HepG2 (cell line): ENCODE measurements at regions not wholly inside any gene's neighbourhood (a gene's known extent, or its start where the extent isn't known, plus 50 kb on each side); places are given as distances from the start of the nearest gene placed in this dataset.

Experiments
- ATAC-seq: fragments of 200-7000 bp; cut with Tn5 transposase; 3 replicates; pipeline ENCODE4 v1.9.1; 2020; ENCODE audit warnings: mild to moderate bottlenecking, moderate library complexity
- BruUV-seq: library from RNA; stranded (reverse); fragments of 400-500 nt; replicated peaks from 2 replicates; lab custom pipeline; 2021; lab: Mats Ljungman, UMichigan
- CTCF ChIA-PET: fragments of 300-600 bp; formaldehyde crosslinking; extraction: SDS; loops from one replicate; lab custom pipeline; 2021; ENCODE audit warnings: low total read pairs, inconsistent platforms, low intra/inter-chr PET ratio; lab: Yijun Ruan, JAX
- POLR2A ChIA-PET: fragments of 350-600 bp; sonication (Branson Sonifier 250); formaldehyde crosslinking; loops from one replicate; lab custom pipeline; 2020; ENCODE audit warnings: antibody characterized with exemption, inconsistent platforms; lab: Yijun Ruan, JAX
- DNase-seq: peaks from one replicate; pipeline ENCODE4 v3.0.0-alpha.2; 2015; ENCODE audit warnings: low spot score
- FAIRE-seq: peaks from 3 replicates; lab custom pipeline; 2011; peaks lifted over from hg19 to GRCh38; lab: Jason Lieb, UNC
- H2AFZ ChIP-seq: one replicate; pipeline ENCODE4 v1.6.1; 2011; ENCODE audit warnings: low read length, inconsistent platforms
- H3K27ac ChIP-seq: fragments of 300-600 bp; 3 replicates; pipeline ENCODE4 v1.8.0; 2011; ENCODE audit warnings: mixed run types, mild to moderate bottlenecking, mixed read lengths, low read length, inconsistent platforms; ENCODE audit not compliant: insufficient read depth; ENCODE audit errors: extremely low read length
- H3K27me3 ChIP-seq, 2 experiments: fragments of 200-600 bp in 1 of 2; 2 replicates in 1 of 2; 3 replicates in 1 of 2; pipeline versions ENCODE4 v1.6.0 to v1.8.0; 2011; ENCODE audit warnings: low read length in 2 of 2, mild to moderate bottlenecking in 2 of 2, moderate library complexity in 2 of 2, inconsistent platforms in 1 of 2; ENCODE audit not compliant: insufficient read depth in 2 of 2, control insufficient read depth in 1 of 2
- H3K36me3 ChIP-seq, 2 experiments: fragments of 200-600 bp in 1 of 2; replicated peaks in 1 of 2; 2 replicates in 1 of 2; 3 replicates in 1 of 2; pipeline versions ENCODE4 v1.5.1 to v1.8.0; 2011; ENCODE audit warnings: low read length in 2 of 2, inconsistent platforms in 1 of 2; ENCODE audit not compliant: insufficient read depth in 2 of 2, control insufficient read depth in 1 of 2
- H3K4me1 ChIP-seq: 2 replicates; pipeline ENCODE4 v1.5.1; 2012; ENCODE audit warnings: low read length, inconsistent platforms; ENCODE audit not compliant: insufficient read depth
- H3K4me2 ChIP-seq: 2 replicates; pipeline ENCODE4 v1.6.0; 2011; ENCODE audit warnings: low read depth, low read length, inconsistent platforms
- H3K4me3 ChIP-seq, 3 experiments: fragments of 200-600 bp in 1 of 3; sonication (generic), shearing (Covaris generic) in 1 of 3; replicated peaks in 1 of 3; 2 replicates each; pipeline ENCODE4 v1.5.1; 2011 to 2016; ENCODE audit warnings: low read length in 3 of 3, inconsistent platforms in 2 of 3, low read depth in 2 of 3, mild to moderate bottlenecking in 2 of 3, control low read depth in 1 of 3, mixed read lengths in 1 of 3; ENCODE audit not compliant: insufficient read depth in 1 of 3
- H3K79me2 ChIP-seq: one replicate; pipeline ENCODE4 v1.6.1; 2011; ENCODE audit warnings: low read length, inconsistent platforms; ENCODE audit not compliant: insufficient read depth
- H3K9ac ChIP-seq: 2 replicates; pipeline ENCODE4 v1.6.0; 2011; ENCODE audit warnings: mild to moderate bottlenecking, low read depth, low read length, inconsistent platforms; ENCODE audit not compliant: insufficient read depth
- H3K9me3 ChIP-seq: 2 replicates; pipeline ENCODE4 v1.5.1; 2012; ENCODE audit warnings: mild to moderate bottlenecking, low read length
- H4K20me1 ChIP-seq: 2 replicates; pipeline ENCODE4 v1.6.0; 2011; ENCODE audit warnings: inconsistent platforms, mild to moderate bottlenecking, low read length, moderate library complexity; ENCODE audit not compliant: insufficient read depth
- ATF4 ChIP-seq, 2 experiments: fragments of 450-650 bp in 1 of 2; sonication (generic) in 1 of 2; formaldehyde crosslinking; IDR thresholded peaks; 2 replicates each; pipeline versions ENCODE4 v1.5.0 to v1.8.0; 2020 to 2022; ENCODE audit warnings: mild to moderate bottlenecking in 1 of 2, missing genetic modification reagents in 1 of 2
- BRD4 ChIP-seq: sonication (generic); formaldehyde crosslinking; IDR thresholded peaks from 2 replicates; pipeline ENCODE4 v1.4.0; 2020; ENCODE audit warnings: missing genetic modification reagents
- CCDC6 ChIP-seq: sonication (generic); formaldehyde crosslinking; IDR thresholded peaks from 2 replicates; pipeline ENCODE4 v1.8.1; 2022; ENCODE audit warnings: mild to moderate bottlenecking, missing genetic modification reagents, moderate library complexity
- E2F1 ChIP-seq: sonication (generic); formaldehyde crosslinking; IDR thresholded peaks from 2 replicates; pipeline ENCODE4 v1.5.0; 2020; ENCODE audit warnings: missing genetic modification reagents
- FOSL2 ChIP-seq: sonication (generic); formaldehyde crosslinking; IDR thresholded peaks from 2 replicates; pipeline ENCODE4 v1.4.0; 2020; ENCODE audit warnings: missing genetic modification reagents
- FOXA3 ChIP-seq: IDR thresholded peaks from 2 replicates; pipeline ENCODE4 v1.6.1; 2016; ENCODE audit warnings: missing genetic modification reagents, missing compliant biosample characterization
- HNRNPUL1 ChIP-seq: fragments of 200-400 bp; formaldehyde crosslinking; IDR thresholded peaks from 2 replicates; pipeline ENCODE4 v1.6.1; 2017; ENCODE audit warnings: low read depth, mild to moderate bottlenecking, low read length, moderate library complexity
- KLF12 ChIP-seq: sonication (generic); formaldehyde crosslinking; IDR thresholded peaks from 2 replicates; pipeline ENCODE4 v1.4.0; 2020; ENCODE audit warnings: missing genetic modification reagents, borderline replicate concordance
- MLX ChIP-seq: IDR thresholded peaks from 2 replicates; pipeline ENCODE4 v1.6.1; 2016
- NFATC3 ChIP-seq: sonication (generic); formaldehyde crosslinking; IDR thresholded peaks from 2 replicates; pipeline ENCODE4 v1.5.1; 2020; ENCODE audit warnings: mild to moderate bottlenecking, missing genetic modification reagents
- ZFP36L2 ChIP-seq: sonication (generic); formaldehyde crosslinking; IDR thresholded peaks from 2 replicates; pipeline ENCODE4 v1.4.0; 2020; ENCODE audit warnings: missing genetic modification reagents
- ZNF138 ChIP-seq: sonication (generic); formaldehyde crosslinking; IDR thresholded peaks from 2 replicates; pipeline ENCODE4 v1.5.0; 2020; ENCODE audit warnings: mild to moderate bottlenecking, low read depth, missing genetic modification reagents
- ZNF207 ChIP-seq: fragments of 450-650 bp; IDR thresholded peaks from 2 replicates; pipeline ENCODE4 v1.6.1; 2016; ENCODE audit warnings: antibody characterized with exemption, borderline replicate concordance
- ZNF263 ChIP-seq: sonication (generic); formaldehyde crosslinking; IDR thresholded peaks from 2 replicates; pipeline ENCODE4 v1.4.0; 2020; ENCODE audit warnings: missing genetic modification reagents
- ZNF280B ChIP-seq: sonication (generic); formaldehyde crosslinking; IDR thresholded peaks from 2 replicates; pipeline ENCODE4 v1.5.0; 2020; ENCODE audit warnings: missing genetic modification reagents, mild to moderate bottlenecking, borderline replicate concordance
- ZNF501 ChIP-seq: sonication (generic); formaldehyde crosslinking; IDR thresholded peaks from 2 replicates; pipeline ENCODE4 v1.5.1; 2020; ENCODE audit warnings: mild to moderate bottlenecking, moderate library complexity, missing genetic modification reagents
- ZNF564 ChIP-seq: sonication (generic); formaldehyde crosslinking; IDR thresholded peaks from 2 replicates; pipeline ENCODE4 v1.8.1; 2023; ENCODE audit warnings: mild to moderate bottlenecking, missing genetic modification reagents
- ZNF841 ChIP-seq: sonication (generic); formaldehyde crosslinking; IDR thresholded peaks from 2 replicates; pipeline ENCODE4 v1.8.1; 2023; ENCODE audit warnings: missing genetic modification reagents, borderline replicate concordance
- WGBS: methylation state at CpG from one replicate; pipeline ENCODE4 v1.1.6; 2017; ENCODE audit warnings: low lambda C conversion rate; 5-methylcytosine and 5-hydroxymethylcytosine counted together
- in situ Hi-C: cut with HindIII; loops from 2 replicates; pipeline ENCODE4 v1.10.0; 2017; ENCODE audit warnings: low pct_unique_long_range_greater_than_20kb; ENCODE audit not compliant: extremely low pct_ligation_motif_present
- intact Hi-C: fragments of 100-400 bp; cut with micrococcal nuclease; formaldehyde crosslinking; loops from one replicate; pipeline ENCODE4 v1.10.0; 2022; ENCODE audit not compliant: unreplicated experiment

GRCh38 chr5:27328480-27328879 is 290.1 kb upstream of the CDH9 start:
- no peaks in the 10 kb centered on the region for H3K27me3 ChIP-seq
- in situ Hi-C loops = no loop called here
- H2AFZ ChIP-seq = no peak overlapping the region
- intact Hi-C loops = no loop called here
- no peaks in the 10 kb centered on the region for H3K36me3 ChIP-seq
- no peak overlapping the region for H3K27ac ChIP-seq
- no peaks in the 10 kb centered on the region for H3K79me2 ChIP-seq
- H3K4me2 ChIP-seq = no peak overlapping the region
- POLR2A ChIA-PET = no interaction called here
- DNase-seq (peak; percentile 2), FAIRE-seq (no peak), ATAC-seq (no peak)
- no TSS peak for BruUV-seq
- H3K9ac ChIP-seq = no peak overlapping the region
- no peaks in the 10 kb centered on the region for H3K9me3 ChIP-seq
- H3K4me3 ChIP-seq = no peak overlapping the region
- no peaks in the 10 kb centered on the region for H4K20me1 ChIP-seq
- 13% methylated on average over 4 of the region's 4 CpGs for WGBS
- TF ChIP-seq FOSL2 (peak; percentile 48; the same call in 1 of the 2 replicates), HNRNPUL1 (no peak), BRD4 (CRISPR knock-in tag) (no peak), ATF4 (CRISPR knock-in tag; IDR thresholded peaks at IDR 0.05) (0 out of 4 replicates have a peak, but pooled peaks of 1 of the 2 experiments have one; percentile 43)
- no peaks in the 10 kb centered on the region for H3K4me1 ChIP-seq
- CTCF ChIA-PET = no interaction called here

GRCh38 chr5:27325513-27325912 is 287.1 kb upstream of the CDH9 start:
- Histone ChIP-seq H3K9ac (no peak overlapping the region), H3K79me2 (no peaks in the 10 kb centered on the region), H3K4me1 (no peaks in the 10 kb centered on the region), H3K27ac (no peak overlapping the region), H3K36me3 (no peaks in the 10 kb centered on the region), H2AFZ (no peak overlapping the region), H3K9me3 (no peaks in the 10 kb centered on the region), H3K27me3 (no peaks in the 10 kb centered on the region), H3K4me2 (no peak overlapping the region), H4K20me1 (no peaks in the 10 kb centered on the region), H3K4me3 (no peak overlapping the region)
- DNase-seq (no peak), ATAC-seq (no peak), FAIRE-seq (no peak)
- ChIA-PET POLR2A (no interaction called here), CTCF (no interaction called here)
- intact Hi-C loops (no loop called here), in situ Hi-C loops (no loop called here)
- no TSS peak for BruUV-seq
- TF ChIP-seq ZNF138 (CRISPR knock-in tag) (no peak), ZNF280B (CRISPR knock-in tag) (no peak), MLX (CRISPR knock-in tag) (no peak), ZNF501 (CRISPR knock-in tag) (no peak), KLF12 (CRISPR knock-in tag) (no peak), E2F1 (CRISPR knock-in tag) (no peak), ZFP36L2 (CRISPR knock-in tag) (no peak), ZNF207 (no peak), ZNF841 (CRISPR knock-in tag) (no peak), ZNF564 (no peak), ZNF263 (CRISPR knock-in tag) (no peak), FOXA3 (CRISPR knock-in tag) (no peak), CCDC6 (CRISPR knock-in tag) (no peak), NFATC3 (CRISPR knock-in tag) (no peak)
